Stimulated activated CD4-positive, alpha-beta T cell treated with anti-CD3 and anti-CD28 coated beads, Interleukin-1b, Interleukin-23, amount 100 ng/mL, for 48 hours (primary cell): ENCODE measurements at regions not wholly inside any gene's neighbourhood (a gene's known extent, or its start where the extent isn't known, plus 50 kb on each side); places are given as distances from the start of the nearest gene placed in this dataset.
"Not testable (repeated sequence)": the region's sequence is repeated elsewhere in the genome, so short reads cannot be mapped to it uniquely, and the experiment has no call there.

Source experiments
- DNase-seq: peaks from one replicate; pipeline ENCODE4 v3.0.0-alpha.2; 2020

DNA sequence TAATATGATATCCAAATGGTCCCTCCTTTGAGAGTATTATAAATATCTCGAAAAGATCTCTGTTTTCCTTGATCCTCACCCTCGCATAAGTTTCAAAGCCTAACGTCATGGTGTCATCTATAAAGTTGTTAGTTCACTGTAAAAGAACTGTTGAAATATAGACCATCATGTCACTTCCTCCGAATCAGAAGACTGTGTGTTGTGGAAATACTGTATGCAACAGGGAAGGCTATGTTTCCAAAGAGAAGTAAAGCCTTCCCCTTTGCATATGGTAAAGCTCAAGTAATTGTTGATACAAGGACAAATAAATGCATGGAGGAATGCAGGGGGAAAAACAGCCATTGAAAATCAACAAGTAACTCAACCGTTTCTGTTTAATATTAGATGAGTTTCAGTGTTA, 125.9 kb downstream of the ZNF365 start:
- not testable (repeated sequence) for DNase-seq

DNA sequence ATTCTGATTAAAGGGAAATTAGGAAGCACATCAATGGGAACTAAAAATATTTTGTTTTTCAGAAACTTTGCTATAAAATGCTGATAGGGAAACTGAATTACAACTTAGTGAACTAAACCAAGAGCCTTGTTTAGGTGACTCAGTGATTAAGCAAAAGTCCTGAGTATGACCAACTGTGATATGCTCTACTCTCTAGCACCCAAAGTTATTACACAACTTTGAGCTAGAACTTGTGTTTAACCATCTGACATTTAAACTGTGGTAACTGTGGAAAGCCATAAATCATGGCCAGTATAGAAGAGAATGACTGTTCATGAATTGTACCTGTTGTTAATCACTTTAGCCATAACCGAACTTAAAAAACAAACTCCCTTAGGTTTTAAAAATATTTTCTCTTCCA, 127.4 kb downstream of the ZNF365 start:
- no peak for DNase-seq

GRCh38 chr10:62502995-62503613, 128.9 kb downstream of the ZNF365 start:
- DNase-seq: no peak

- DNase-seq: no peak
These were observed 129.7 kb downstream of the ZNF365 start for GRCh38 chr10:62503872-62504271.

DNA sequence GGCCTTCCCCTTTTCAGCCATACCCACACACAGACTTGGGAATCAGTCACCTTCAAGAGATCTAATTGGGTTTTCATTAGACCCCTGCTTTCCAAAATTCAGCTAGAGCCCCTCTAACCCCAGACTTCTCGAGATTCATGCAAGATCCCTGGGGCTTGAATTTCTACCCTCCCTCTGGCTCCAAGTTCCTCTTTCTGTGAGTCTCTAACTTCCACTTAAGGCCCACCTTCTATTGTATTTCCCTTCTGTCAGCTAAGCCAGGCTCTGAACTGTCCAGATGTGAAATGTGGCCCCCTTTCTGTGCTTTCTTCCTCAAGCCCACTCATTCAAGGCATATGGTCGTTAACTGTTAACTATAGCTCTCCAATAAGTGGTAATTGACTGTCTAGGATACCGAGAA, 132.2 kb downstream of the ZNF365 start:
- no peak for DNase-seq

GRCh38 chr10:62511238-62511637, 137.1 kb downstream of the ZNF365 start:
- no peak for DNase-seq

GRCh38 chr10:62511656-62512055, 137.5 kb downstream of the ZNF365 start:
- no peak for DNase-seq

DNA sequence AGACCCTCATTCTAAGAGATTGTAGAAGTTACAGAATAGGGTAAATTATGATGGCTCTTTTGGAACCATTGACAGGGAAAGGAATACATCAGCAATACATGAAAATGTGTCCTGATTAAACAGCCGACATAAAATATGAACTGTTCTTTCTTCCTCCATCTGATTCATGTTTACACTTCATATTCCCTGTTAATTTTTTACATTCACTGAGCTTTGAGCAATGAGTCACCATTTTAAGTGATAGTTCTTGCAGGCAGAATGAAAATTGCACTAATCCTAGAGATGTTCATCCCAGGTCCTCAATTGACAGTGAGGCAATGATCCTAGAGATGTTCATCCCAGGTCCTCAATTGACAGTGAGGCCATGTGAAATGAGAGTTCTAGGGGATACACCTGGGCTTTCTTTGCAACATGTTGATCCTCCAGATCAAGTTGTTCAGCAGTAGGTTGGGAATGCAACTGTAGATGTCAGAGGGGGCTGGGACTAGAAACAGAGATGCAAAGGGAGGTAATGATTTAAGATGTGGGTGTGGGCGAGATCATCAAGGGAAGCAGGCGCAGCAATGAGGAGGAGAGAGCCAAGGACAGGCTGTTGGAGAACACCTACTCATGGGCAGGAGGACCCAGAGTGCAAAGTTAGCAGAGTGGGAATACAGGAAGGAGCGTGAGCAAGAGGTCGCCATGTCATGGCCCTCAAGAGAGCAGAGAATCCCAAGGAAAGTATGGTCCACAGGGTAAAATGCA, 138.7 kb downstream of the ZNF365 start:
- no peak for DNase-seq

- DNase-seq: no peak
These were observed 140.0 kb downstream of the ZNF365 start for GRCh38 chr10:62514079-62514693.

GRCh38 chr10:62517252-62517651, 143.1 kb downstream of the ZNF365 start:
- DNase-seq: no peak

GRCh38 chr10:62527019-62527827, 153.1 kb downstream of the ZNF365 start:
- no peak for DNase-seq

GRCh38 chr10:62528441-62528840, 154.3 kb downstream of the ZNF365 start:
- no peak for DNase-seq

DNA sequence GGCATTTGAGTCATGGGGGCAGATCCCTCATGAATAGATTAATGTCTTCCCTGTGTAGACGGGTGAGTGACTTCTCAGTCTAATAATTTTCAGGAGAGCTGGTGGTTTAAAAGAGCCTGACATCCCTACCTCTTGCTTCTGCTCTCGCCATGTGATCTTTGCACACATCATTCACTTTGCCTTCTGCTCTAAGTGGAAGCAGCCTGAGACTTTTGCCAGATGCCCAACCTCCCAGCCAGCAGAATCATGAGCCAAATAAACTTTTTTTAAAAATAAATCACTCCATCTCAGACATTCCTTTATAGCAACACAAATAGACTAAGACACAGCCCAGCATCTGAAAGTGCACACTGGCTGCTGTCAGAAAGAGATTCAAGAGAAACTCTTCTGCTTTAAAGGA, 155.2 kb downstream of the ZNF365 start:
- no peak for DNase-seq

- no peak for DNase-seq
These were observed 159.9 kb downstream of the ZNF365 start for GRCh38 chr10:62534031-62534430.

- no peak for DNase-seq
These were observed 164.4 kb downstream of the ZNF365 start for GRCh38 chr10:62538606-62539005.

- DNase-seq: no peak
These were observed 166.2 kb downstream of the ZNF365 start for GRCh38 chr10:62540389-62540788.

- no peak for DNase-seq
These were observed 167.6 kb downstream of the ZNF365 start for GRCh38 chr10:62541811-62542210.

- no peak for DNase-seq
These were observed 169.6 kb downstream of the ZNF365 start for GRCh38 chr10:62543571-62544355.

GRCh38 chr10:62545160-62546066, 171.2 kb downstream of the ZNF365 start:
- DNase-seq: no peak

GRCh38 chr10:62548686-62549085, 174.5 kb downstream of the ZNF365 start:
- DNase-seq: no peak

GRCh38 chr10:62550173-62550572, 176.0 kb downstream of the ZNF365 start:
- no peak for DNase-seq
